ENCODE measurements at regions not wholly inside any gene's neighbourhood (a gene's known extent, or its start where the extent isn't known, plus 50 kb on each side); places are given as distances from the start of the nearest gene placed in this dataset.

- H3K27ac Mint-ChIP-seq, result no peak overlapping the region
- no peak overlapping the region for H3K4me3 Mint-ChIP-seq
- DNase-seq (no peak), ATAC-seq (replicated peaks in 1 of 2) (no peak)
- no peaks in the 10 kb centered on the region for H3K27me3 Mint-ChIP-seq (ENCODE audit: low read depth)
- no peaks in the 10 kb centered on the region for H3K4me1 Mint-ChIP-seq (ENCODE audit: low read depth)
- H3K9me3 Mint-ChIP-seq, result peaks cover 0 to 5% of the 10 kb centered on the region in 2 donors
- peaks cover 0 to 1% of the 10 kb centered on the region in 2 donors for H3K36me3 Mint-ChIP-seq (ENCODE audit: insufficient read depth in 2 of 2)
These were observed 618.6 kb upstream of the TMEM132C start for GRCh38 chr12:127648321-127648720.

- Mint-ChIP-seq H3K27me3 (ENCODE audit: low read depth) (no peaks in the 10 kb centered on the region), H3K27ac (no peak overlapping the region), H3K9me3 (peaks cover 0 to 7% of the 10 kb centered on the region in 2 donors), H3K36me3 (ENCODE audit: insufficient read depth in 2 of 2) (peaks cover 0 to 1% of the 10 kb centered on the region in 2 donors), H3K4me3 (no peak overlapping the region), H3K4me1 (ENCODE audit: low read depth) (no peaks in the 10 kb centered on the region)
- no peak for ATAC-seq (replicated peaks in 1 of 2)
- no peak for DNase-seq
These were observed 617.0 kb upstream of the TMEM132C start for GRCh38 chr12:127649961-127650360.

- ATAC-seq (replicated peaks in 1 of 2) (no peak), DNase-seq (no peak)
- Mint-ChIP-seq H3K27ac (no peak overlapping the region), H3K4me3 (no peak overlapping the region), H3K36me3 (ENCODE audit: insufficient read depth in 2 of 2) (peaks cover 0 to 1% of the 10 kb centered on the region in 2 donors), H3K4me1 (ENCODE audit: low read depth) (no peaks in the 10 kb centered on the region), H3K9me3 (peaks cover 0 to 7% of the 10 kb centered on the region in 2 donors), H3K27me3 (ENCODE audit: low read depth) (no peaks in the 10 kb centered on the region)
These were observed 616.3 kb upstream of the TMEM132C start for GRCh38 chr12:127650626-127651025.

- ATAC-seq (replicated peaks in 1 of 2), result no peak
- Mint-ChIP-seq H3K36me3 (ENCODE audit: insufficient read depth in 2 of 2) (peaks cover 0 to 1% of the 10 kb centered on the region in 2 donors), H3K4me1 (ENCODE audit: low read depth) (no peaks in the 10 kb centered on the region), H3K27me3 (ENCODE audit: low read depth) (no peaks in the 10 kb centered on the region), H3K27ac (no peak overlapping the region), H3K9me3 (peaks cover 2 to 8% of the 10 kb centered on the region in 2 donors), H3K4me3 (no peak overlapping the region)
- DNase-seq, result no peak
These were observed 614.7 kb upstream of the TMEM132C start for GRCh38 chr12:127652281-127652680.

- Mint-ChIP-seq H3K27ac (no peak overlapping the region), H3K4me3 (no peak overlapping the region), H3K27me3 (ENCODE audit: low read depth) (no peaks in the 10 kb centered on the region), H3K4me1 (ENCODE audit: low read depth) (no peaks in the 10 kb centered on the region), H3K9me3 (peaks cover 2 to 6% of the 10 kb centered on the region in 2 donors), H3K36me3 (ENCODE audit: insufficient read depth in 2 of 2) (no peaks in the 10 kb centered on the region)
- no peak for ATAC-seq (replicated peaks in 1 of 2)
- no peak for DNase-seq
These were observed 612.5 kb upstream of the TMEM132C start for GRCh38 chr12:127654383-127654985.

GRCh38 chr12:127655691-127656090, 611.3 kb upstream of the TMEM132C start:
- Mint-ChIP-seq H3K27ac (no peak overlapping the region), H3K4me3 (no peak overlapping the region), H3K4me1 (ENCODE audit: low read depth) (no peaks in the 10 kb centered on the region), H3K27me3 (ENCODE audit: low read depth) (no peaks in the 10 kb centered on the region), H3K36me3 (ENCODE audit: insufficient read depth in 2 of 2) (no peaks in the 10 kb centered on the region), H3K9me3 (peaks cover 2 to 6% of the 10 kb centered on the region in 2 donors)
- DNase-seq (no peak), ATAC-seq (replicated peaks in 1 of 2) (no peak)

GRCh38 chr12:127656266-127656665, 610.7 kb upstream of the TMEM132C start:
- H3K27me3 Mint-ChIP-seq (ENCODE audit: low read depth), result no peaks in the 10 kb centered on the region
- H3K36me3 Mint-ChIP-seq (ENCODE audit: insufficient read depth in 2 of 2), result no peaks in the 10 kb centered on the region
- no peaks in the 10 kb centered on the region for H3K4me1 Mint-ChIP-seq (ENCODE audit: low read depth)
- ATAC-seq (replicated peaks in 1 of 2) (no peak), DNase-seq (no peak)
- no peak overlapping the region for H3K4me3 Mint-ChIP-seq
- H3K9me3 Mint-ChIP-seq, result peaks cover 2 to 6% of the 10 kb centered on the region in 2 donors
- H3K27ac Mint-ChIP-seq, result no peak overlapping the region

GRCh38 chr12:127657036-127657435, 609.9 kb upstream of the TMEM132C start:
- DNase-seq, result no peak
- Mint-ChIP-seq H3K9me3 (peaks cover 2 to 6% of the 10 kb centered on the region in 2 donors), H3K4me3 (no peak overlapping the region), H3K27ac (no peak overlapping the region), H3K36me3 (ENCODE audit: insufficient read depth in 2 of 2) (no peaks in the 10 kb centered on the region), H3K4me1 (ENCODE audit: low read depth) (no peaks in the 10 kb centered on the region), H3K27me3 (ENCODE audit: low read depth) (no peaks in the 10 kb centered on the region)
- no peak for ATAC-seq (replicated peaks in 1 of 2)

GRCh38 chr12:127660961-127661360, 606.0 kb upstream of the TMEM132C start:
- no peak for ATAC-seq (replicated peaks in 1 of 2)
- H3K4me3 Mint-ChIP-seq, result no peak overlapping the region
- H3K9me3 Mint-ChIP-seq, result peaks cover 0 to 5% of the 10 kb centered on the region in 2 donors
- no peaks in the 10 kb centered on the region for H3K36me3 Mint-ChIP-seq (ENCODE audit: insufficient read depth in 2 of 2)
- no peaks in the 10 kb centered on the region for H3K27me3 Mint-ChIP-seq (ENCODE audit: low read depth)
- no peaks in the 10 kb centered on the region for H3K4me1 Mint-ChIP-seq (ENCODE audit: low read depth)
- no peak overlapping the region for H3K27ac Mint-ChIP-seq
- DNase-seq, result no peak

- no peak overlapping the region for H3K4me3 Mint-ChIP-seq
These were observed 603.3 kb upstream of the TMEM132C start for GRCh38 chr12:127663716-127664115.

GRCh38 chr12:127664901-127665300, 602.1 kb upstream of the TMEM132C start:
- Mint-ChIP-seq H3K36me3 (ENCODE audit: insufficient read depth in 2 of 2) (no peaks in the 10 kb centered on the region), H3K4me3 (no peak overlapping the region), H3K27ac (no peak overlapping the region), H3K9me3 (peaks cover 0 to 3% of the 10 kb centered on the region in 2 donors), H3K4me1 (ENCODE audit: low read depth) (no peaks in the 10 kb centered on the region), H3K27me3 (ENCODE audit: low read depth) (no peaks in the 10 kb centered on the region)
- DNase-seq (no peak), ATAC-seq (replicated peaks in 1 of 2) (no peak)

More at GRCh38 chr12:127663716-127664115, 603.3 kb upstream of the TMEM132C start:
- no peak for ATAC-seq (replicated peaks in 1 of 2)
- Mint-ChIP-seq H3K27me3 (ENCODE audit: low read depth) (no peaks in the 10 kb centered on the region), H3K4me1 (ENCODE audit: low read depth) (no peaks in the 10 kb centered on the region), H3K36me3 (ENCODE audit: insufficient read depth in 2 of 2) (no peaks in the 10 kb centered on the region), H3K27ac (no peak overlapping the region), H3K9me3 (peaks cover 0 to 3% of the 10 kb centered on the region in 2 donors)
- no peak for DNase-seq

GRCh38 chr12:127667131-127667685, 599.8 kb upstream of the TMEM132C start:
- Mint-ChIP-seq H3K4me3 (no peak overlapping the region), H3K36me3 (ENCODE audit: insufficient read depth in 2 of 2) (no peaks in the 10 kb centered on the region), H3K9me3 (peaks cover 0 to 3% of the 10 kb centered on the region in 2 donors), H3K4me1 (ENCODE audit: low read depth) (no peaks in the 10 kb centered on the region), H3K27ac (no peak overlapping the region), H3K27me3 (ENCODE audit: low read depth) (no peaks in the 10 kb centered on the region)
- ATAC-seq (replicated peaks in 1 of 2), result no peak
- no peak for DNase-seq

- ATAC-seq (replicated peaks in 1 of 2) (no peak), DNase-seq (no peak)
- Mint-ChIP-seq H3K9me3 (no peaks in the 10 kb centered on the region), H3K4me3 (no peak overlapping the region), H3K36me3 (ENCODE audit: insufficient read depth in 2 of 2) (no peaks in the 10 kb centered on the region), H3K27ac (no peak overlapping the region), H3K4me1 (ENCODE audit: low read depth) (no peaks in the 10 kb centered on the region), H3K27me3 (ENCODE audit: low read depth) (no peaks in the 10 kb centered on the region)
These were observed 596.7 kb upstream of the TMEM132C start for GRCh38 chr12:127670294-127670693.

- Mint-ChIP-seq H3K9me3 (no peaks in the 10 kb centered on the region), H3K27me3 (ENCODE audit: low read depth) (no peaks in the 10 kb centered on the region), H3K4me3 (no peak overlapping the region), H3K36me3 (ENCODE audit: insufficient read depth in 2 of 2) (no peaks in the 10 kb centered on the region), H3K27ac (no peak overlapping the region), H3K4me1 (ENCODE audit: low read depth) (no peaks in the 10 kb centered on the region)
- ATAC-seq (replicated peaks in 1 of 2) (no peak), DNase-seq (no peak)
These were observed 596.2 kb upstream of the TMEM132C start for GRCh38 chr12:127670796-127671195.
